Stimulated activated CD8-positive, alpha-beta memory T cell treated with anti-CD3 and anti-CD28 coated beads, Interleukin-7, amount 100 ng/mL, for 24 hours (primary cell): ENCODE measurements at regions not wholly inside any gene's neighbourhood (a gene's known extent, or its start where the extent isn't known, plus 50 kb on each side); places are given as distances from the start of the nearest gene placed in this dataset.
"Not testable (repeated sequence)": the region's sequence is repeated elsewhere in the genome, so short reads cannot be mapped to it uniquely, and the experiment has no call there.

Source experiments
- DNase-seq: peaks from one replicate; pipeline ENCODE4 v3.0.0-alpha.2; 2020; ENCODE audit warnings: low read depth

- DNase-seq: no peak
Observed at GRCh38 chr4:24368801-24369200, 215.6 kb downstream of the DHX15 start.

GRCh38 chr4:24364852-24365251 lies 219.5 kb downstream of the DHX15 start:
- no peak for DNase-seq

- no peak for DNase-seq
Observed at GRCh38 chr4:24364249-24364648, 220.1 kb downstream of the DHX15 start.

GRCh38 chr4:24363751-24364150 lies 220.6 kb downstream of the DHX15 start:
- no peak for DNase-seq

GRCh38 chr4:24352112-24352511 lies 232.2 kb downstream of the DHX15 start:
- no peak for DNase-seq

- DNase-seq: not testable (repeated sequence)
Observed at GRCh38 chr4:24349168-24349996, 235.0 kb downstream of the DHX15 start.

GRCh38 chr4:24339260-24339659 lies 245.1 kb downstream of the DHX15 start:
- no peak for DNase-seq

- DNase-seq: no peak
Observed at GRCh38 chr4:24337451-24338190, 246.7 kb downstream of the DHX15 start.

- DNase-seq: no peak
Observed at GRCh38 chr4:24335616-24336015, 248.7 kb downstream of the DHX15 start.

- no peak for DNase-seq
Observed at GRCh38 chr4:24334906-24335305, 249.4 kb downstream of the DHX15 start.

- DNase-seq: no peak
Observed at GRCh38 chr4:24330573-24330972, 253.8 kb downstream of the DHX15 start.

- no peak for DNase-seq
Observed at GRCh38 chr4:24330172-24330571, 254.2 kb downstream of the DHX15 start.

GRCh38 chr4:24328711-24329110 lies 255.6 kb downstream of the DHX15 start:
- no peak for DNase-seq

- DNase-seq: no peak
Observed at GRCh38 chr4:24328310-24328709, 256.0 kb downstream of the DHX15 start.

- DNase-seq: no peak
Observed at GRCh38 chr4:24322995-24323394, 261.4 kb downstream of the DHX15 start.

- DNase-seq: no peak
Observed at GRCh38 chr4:24322511-24322910, 261.8 kb downstream of the DHX15 start.

GRCh38 chr4:24321616-24322015 lies 262.7 kb downstream of the DHX15 start:
- DNase-seq: no peak

GRCh38 chr4:24321131-24321530 lies 263.2 kb downstream of the DHX15 start:
- DNase-seq: no peak

GRCh38 chr4:24319387-24319786 lies 265.0 kb downstream of the DHX15 start:
- no peak for DNase-seq

GRCh38 chr4:24315056-24315455 lies 269.3 kb downstream of the DHX15 start:
- DNase-seq: no peak

GRCh38 chr4:24312261-24312913 lies 272.0 kb downstream of the DHX15 start:
- DNase-seq: no peak

- DNase-seq: no peak
Observed at GRCh38 chr4:24303926-24304325, 280.4 kb downstream of the DHX15 start.

GRCh38 chr4:24298911-24299310 lies 285.4 kb downstream of the DHX15 start:
- no peak for DNase-seq
